Forelimb muscle (tissue), 1 donor: ENCODE measurements at regions not wholly inside any gene's neighbourhood (a gene's known extent, or its start where the extent isn't known, plus 50 kb on each side); places are given as distances from the start of the nearest gene placed in this dataset.

Experiments
- DNase-seq: peaks from one replicate; pipeline ENCODE4 v3.0.0-alpha.2; 2013; ENCODE audit warnings: low read depth

- no peak for DNase-seq
These were observed 440.1 kb downstream of the ZEB2 start for GRCh38 chr2:144079803-144080202.

GRCh38 chr2:144078802-144079724 lies 440.9 kb downstream of the ZEB2 start:
- no peak for DNase-seq

GRCh38 chr2:144078106-144078505 lies 441.8 kb downstream of the ZEB2 start:
- peak; percentile 48 for DNase-seq

DNA sequence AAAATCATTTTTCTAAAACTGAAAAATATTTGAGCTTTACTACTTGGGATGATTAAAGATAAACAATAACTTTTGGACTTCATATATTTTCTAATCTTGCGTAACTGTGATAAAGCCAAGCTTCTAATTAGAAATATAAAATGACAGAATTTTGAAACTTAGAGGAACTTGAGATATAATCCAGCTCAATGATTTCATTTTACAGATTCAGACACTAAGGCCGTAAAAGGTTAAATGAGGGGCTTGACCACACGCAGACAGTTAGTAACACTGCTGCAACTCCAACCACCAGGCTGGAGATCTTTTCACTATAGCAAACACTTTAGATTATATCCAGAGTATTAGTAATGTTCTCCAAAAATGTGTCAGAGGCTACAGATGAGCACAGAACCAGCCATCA lies 445.5 kb downstream of the ZEB2 start:
- DNase-seq: no peak

- no peak for DNase-seq
These were observed 448.5 kb downstream of the ZEB2 start for GRCh38 chr2:144071461-144071860.

DNA sequence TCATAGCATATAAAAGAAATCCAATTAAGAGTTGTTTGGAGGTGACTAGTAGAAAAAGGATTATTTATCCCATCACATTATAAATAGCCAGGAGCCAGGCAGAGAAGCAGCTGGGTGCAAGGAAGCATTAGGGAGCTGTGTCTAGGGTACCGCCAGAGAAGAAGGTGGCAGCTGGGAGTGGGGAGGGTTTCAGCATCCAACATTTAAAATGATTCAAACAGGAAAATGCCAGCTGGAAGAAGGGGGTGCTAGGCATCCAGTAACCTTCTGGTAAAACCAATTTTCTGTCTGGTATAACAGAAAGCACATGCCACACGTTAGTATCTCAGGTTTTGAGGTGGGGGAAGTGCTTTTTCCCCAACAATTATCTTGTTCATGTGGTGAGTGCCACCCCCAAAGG lies 452.4 kb downstream of the ZEB2 start:
- no peak for DNase-seq

DNA sequence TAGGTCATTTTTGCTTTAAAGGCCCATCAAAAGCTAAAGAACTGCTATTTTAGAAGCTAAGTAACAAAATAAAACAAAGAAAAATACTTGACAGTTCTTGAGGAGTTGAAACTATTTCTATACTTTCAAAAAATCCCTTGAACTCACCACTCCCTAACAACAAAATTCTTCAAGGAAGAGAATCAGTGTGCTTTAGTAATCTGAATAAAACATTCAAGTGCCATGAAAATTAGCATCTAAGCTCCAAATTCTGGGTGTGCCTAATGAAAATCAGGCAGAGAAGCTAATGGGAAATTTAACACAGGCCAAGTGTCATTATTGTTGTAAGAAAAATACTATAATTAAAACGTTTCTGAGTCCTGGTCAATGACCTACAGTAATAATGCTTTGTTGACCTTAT lies 456.3 kb downstream of the ZEB2 start:
- no peak for DNase-seq

DNA sequence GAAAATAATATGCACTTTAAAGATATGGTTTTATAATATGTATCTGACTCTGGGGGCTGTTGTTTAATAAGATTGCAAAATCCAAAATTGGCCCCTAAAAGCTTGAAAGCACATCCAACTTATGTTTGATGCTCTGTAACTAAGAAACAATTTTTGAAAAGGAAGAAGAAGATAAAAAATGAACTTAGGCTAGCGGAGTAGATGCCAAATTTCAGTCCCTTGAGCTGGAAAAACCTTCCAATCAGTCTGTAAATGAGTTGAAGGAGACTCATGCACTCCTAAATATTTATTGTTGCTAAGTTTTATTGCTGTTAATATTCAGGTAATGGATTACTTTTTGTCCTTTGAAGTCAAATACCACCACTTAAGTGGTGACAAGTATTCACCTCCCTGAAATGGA lies 465.0 kb downstream of the ZEB2 start:
- DNase-seq: peak; percentile 80

- no peak for DNase-seq
These were observed 467.8 kb downstream of the ZEB2 start for GRCh38 chr2:144052083-144052482.

- no peak for DNase-seq
These were observed 470.8 kb downstream of the ZEB2 start for GRCh38 chr2:144049137-144049536.

- DNase-seq: no peak
These were observed 471.3 kb downstream of the ZEB2 start for GRCh38 chr2:144048631-144049060.

GRCh38 chr2:144042751-144043150 lies 477.2 kb downstream of the ZEB2 start:
- DNase-seq: no peak

DNA sequence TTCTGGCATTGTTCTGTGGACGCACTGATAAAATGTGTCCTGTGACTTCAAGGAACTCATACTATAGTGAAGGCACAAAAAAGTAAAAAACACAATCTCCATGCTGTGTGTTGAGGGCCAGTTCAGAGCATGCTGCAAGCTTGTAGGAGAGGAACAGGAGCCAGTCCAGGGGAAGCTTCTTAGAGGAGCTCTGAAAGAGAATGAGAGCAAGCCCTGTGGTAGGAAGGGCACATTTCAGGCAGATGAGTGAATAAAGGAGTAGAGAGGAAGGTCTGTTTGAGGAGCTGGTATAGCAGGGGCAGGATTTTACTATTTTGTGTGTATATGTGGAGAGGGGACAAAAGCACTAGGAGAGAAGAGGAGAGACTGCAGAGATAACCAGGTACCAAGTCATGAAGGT lies 478.3 kb downstream of the ZEB2 start:
- DNase-seq: no peak

GRCh38 chr2:144040834-144041233 lies 479.1 kb downstream of the ZEB2 start:
- DNase-seq: no peak

- no peak for DNase-seq
These were observed 487.4 kb downstream of the ZEB2 start for GRCh38 chr2:144032566-144032965.

DNA sequence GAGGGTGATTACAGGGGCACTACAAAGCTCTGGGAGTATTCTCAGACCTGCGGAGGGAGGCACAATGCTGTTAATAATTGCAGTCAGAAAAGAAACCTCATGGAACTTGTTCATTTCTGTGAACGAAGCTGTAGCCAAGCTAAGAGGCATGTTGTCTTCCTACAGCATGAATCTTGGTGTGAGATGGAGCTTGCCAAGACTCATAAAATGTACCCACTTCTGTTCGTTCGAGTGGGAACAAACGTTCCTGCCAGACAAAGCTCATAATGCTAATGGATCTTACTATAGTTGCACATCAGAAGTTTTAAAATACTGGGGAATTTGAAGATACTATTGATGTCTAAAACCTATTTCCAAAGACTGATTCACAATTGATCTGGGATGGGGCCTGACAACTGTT lies 489.1 kb downstream of the ZEB2 start:
- DNase-seq: no peak

- no peak for DNase-seq
These were observed 492.3 kb downstream of the ZEB2 start for GRCh38 chr2:144027593-144027992.

- DNase-seq: no peak
These were observed 493.2 kb downstream of the ZEB2 start for GRCh38 chr2:144026753-144027152.

GRCh38 chr2:144020047-144020446 lies 499.9 kb downstream of the ZEB2 start:
- no peak for DNase-seq

- no peak for DNase-seq
These were observed 504.2 kb downstream of the ZEB2 start for GRCh38 chr2:144015655-144016245.

- no peak for DNase-seq
These were observed 504.9 kb downstream of the ZEB2 start for GRCh38 chr2:144015036-144015435.

GRCh38 chr2:144014103-144014502 lies 505.8 kb downstream of the ZEB2 start:
- DNase-seq: no peak

DNA sequence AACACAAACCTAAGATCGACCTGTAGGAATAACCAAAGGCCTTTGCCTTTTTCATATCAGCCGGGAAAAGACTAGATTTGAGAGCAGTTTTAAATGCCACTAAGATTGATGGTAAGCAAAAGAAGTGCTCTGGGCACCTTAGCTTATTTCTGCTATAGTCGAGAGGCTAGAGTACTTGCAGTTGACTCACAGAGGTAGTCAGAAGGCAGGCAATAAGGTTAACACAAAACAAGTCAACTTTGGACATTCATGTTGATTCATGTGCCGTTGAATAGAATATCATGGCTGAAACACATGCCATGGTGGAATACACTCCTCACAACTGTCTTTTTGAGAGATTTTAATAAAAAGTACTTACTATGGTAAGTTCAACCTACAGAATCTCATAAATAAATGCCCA lies 507.6 kb downstream of the ZEB2 start:
- DNase-seq: no peak
